Trophoblast cell (in vitro differentiated cells and primary cell): ENCODE measurements at regions not wholly inside any gene's neighbourhood (a gene's known extent, or its start where the extent isn't known, plus 50 kb on each side); places are given as distances from the start of the nearest gene placed in this dataset.

Source experiments
- DNase-seq, 2 donors: peaks; one replicate each; pipeline ENCODE4 v3.0.0-alpha.2; 2016
- H2AFZ ChIP-seq: 2 replicates; pipeline ENCODE4 v1.6.1; 2013; ENCODE audit warnings: low read length, moderate library complexity, mild to moderate bottlenecking; ENCODE audit not compliant: insufficient read depth, poor library complexity
- H2AK5ac ChIP-seq: 2 replicates; pipeline ENCODE4 v1.6.1; 2013; ENCODE audit warnings: mild to moderate bottlenecking, low read length
- H2BK120ac ChIP-seq: 2 replicates; pipeline ENCODE4 v1.6.1; 2013; ENCODE audit warnings: low read length, mild to moderate bottlenecking, moderate library complexity; ENCODE audit not compliant: insufficient read depth, poor library complexity
- H2BK12ac ChIP-seq: 2 replicates; pipeline ENCODE4 v1.6.1; 2013; ENCODE audit warnings: mild to moderate bottlenecking, low read length, moderate library complexity
- H2BK5ac ChIP-seq: 2 replicates; pipeline ENCODE4 v1.6.1; 2013; ENCODE audit warnings: low read length, low read depth, moderate library complexity, mild to moderate bottlenecking; ENCODE audit not compliant: poor library complexity
- H3K14ac ChIP-seq: 2 replicates; pipeline ENCODE4 v1.6.1; 2013; ENCODE audit warnings: mild to moderate bottlenecking, low read length
- H3K18ac ChIP-seq: 2 replicates; pipeline ENCODE4 v1.6.1; 2013; ENCODE audit warnings: mild to moderate bottlenecking, low read length
- H3K23ac ChIP-seq: 2 replicates; pipeline ENCODE4 v1.6.1; 2013; ENCODE audit warnings: low read length
- H3K27ac ChIP-seq: 2 replicates; pipeline ENCODE4 v1.5.1; 2013; ENCODE audit warnings: low read depth, mild to moderate bottlenecking, inconsistent platforms, low read length, moderate library complexity
- H3K27me3 ChIP-seq: 2 replicates; pipeline ENCODE4 v1.6.1; 2013; ENCODE audit warnings: inconsistent platforms, mild to moderate bottlenecking, low read length, moderate library complexity; ENCODE audit not compliant: insufficient read depth
- H3K36me3 ChIP-seq, 2 experiments: 1 replicate in 1 of 2; 2 replicates in 1 of 2; pipeline ENCODE4 v1.6.1; 2013; ENCODE audit warnings: low read length in 2 of 2, mild to moderate bottlenecking in 2 of 2, moderate library complexity in 1 of 2; ENCODE audit not compliant: insufficient read depth in 2 of 2, control insufficient read depth in 1 of 2
- H3K4ac ChIP-seq: 2 replicates; pipeline ENCODE4 v1.6.1; 2013; ENCODE audit warnings: low read depth, mild to moderate bottlenecking, low read length, moderate library complexity
- H3K4me1 ChIP-seq, 2 experiments: 1 replicate in 1 of 2; 2 replicates in 1 of 2; pipeline ENCODE4 v1.6.1; 2013; ENCODE audit warnings: low read length in 2 of 2, mild to moderate bottlenecking in 2 of 2, moderate library complexity in 1 of 2; ENCODE audit not compliant: insufficient read depth in 2 of 2, control insufficient read depth in 1 of 2
- H3K4me2 ChIP-seq: 2 replicates; pipeline ENCODE4 v1.6.1; 2013; ENCODE audit warnings: inconsistent platforms, mild to moderate bottlenecking, low read length, moderate library complexity
- H3K4me3 ChIP-seq: 2 replicates; pipeline ENCODE4 v1.5.1; 2013; ENCODE audit warnings: mild to moderate bottlenecking, low read depth, low read length, inconsistent platforms
- H3K79me1 ChIP-seq: one replicate; pipeline ENCODE4 v1.6.1; 2013; ENCODE audit warnings: low read length
- H3K79me2 ChIP-seq: 2 replicates; pipeline ENCODE4 v1.6.1; 2013; ENCODE audit warnings: low read length, mild to moderate bottlenecking; ENCODE audit not compliant: control insufficient read depth, insufficient read depth, poor library complexity
- H3K9ac ChIP-seq: 2 replicates; pipeline ENCODE4 v1.6.1; 2013; ENCODE audit warnings: mild to moderate bottlenecking, low read length
- H3K9me3 ChIP-seq: 2 replicates; pipeline ENCODE4 v1.6.1; 2013; ENCODE audit warnings: low read depth, mild to moderate bottlenecking, control low read depth, inconsistent platforms, low read length; ENCODE audit not compliant: insufficient read depth
- H4K12ac ChIP-seq: 2 replicates; pipeline ENCODE4 v1.6.1; 2013; ENCODE audit warnings: low read depth, mild to moderate bottlenecking, low read length, moderate library complexity
- H4K8ac ChIP-seq: 2 replicates; pipeline ENCODE4 v1.6.1; 2013; ENCODE audit warnings: low read depth, mild to moderate bottlenecking, low read length, moderate library complexity
- H4K91ac ChIP-seq: one replicate; pipeline ENCODE4 v1.6.1; 2013; ENCODE audit warnings: low read depth, mild to moderate bottlenecking, low read length, moderate library complexity
- WGBS: extraction: QIAGEN DNeasy Blood & Tissue Kit; methylation state at CpG from one replicate; pipeline ENCODE4 v1.1.7; 2013; ENCODE audit warnings: missing lambda C conversion rate; ENCODE audit not compliant: insufficient read length, insufficient coverage; ENCODE audit errors: extremely low coverage; 5-methylcytosine and 5-hydroxymethylcytosine counted together

DNA sequence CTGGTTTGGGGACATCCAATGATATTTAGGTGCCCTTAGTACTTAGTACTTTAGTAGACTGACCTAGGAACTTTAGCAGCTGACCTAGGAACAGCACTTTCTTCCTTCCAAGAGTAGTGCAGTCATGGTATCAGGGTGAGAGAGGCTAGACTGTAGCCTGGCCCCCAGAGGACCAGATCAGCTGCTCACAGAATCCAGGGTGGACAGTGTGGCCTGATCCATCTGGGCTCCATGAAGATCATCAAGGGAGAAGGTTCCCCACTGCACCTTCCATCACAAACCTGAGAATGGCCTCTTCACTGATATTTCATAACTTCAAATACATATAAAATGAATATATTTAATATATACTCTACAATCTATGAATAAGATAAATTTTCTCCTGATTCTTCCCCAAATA is 59.0 kb upstream of the TLR3 start:
- H4K91ac ChIP-seq = no peak overlapping the region
- H3K9me3 ChIP-seq = no peaks in the 10 kb centered on the region
- DNase-seq = no peak
- H2BK120ac ChIP-seq = no peak overlapping the region
- H3K4me2 ChIP-seq = no peak overlapping the region
- no peak overlapping the region for H3K23ac ChIP-seq
- H4K12ac ChIP-seq = no peak overlapping the region
- H2BK5ac ChIP-seq = no peak overlapping the region
- no peak overlapping the region for H2BK12ac ChIP-seq
- no peak overlapping the region for H2AFZ ChIP-seq
- H3K27me3 ChIP-seq = no peaks in the 10 kb centered on the region
- no peaks in the 10 kb centered on the region for H3K79me2 ChIP-seq
- H3K36me3 ChIP-seq = no peaks in the 10 kb centered on the region
- no peak overlapping the region for H3K14ac ChIP-seq
- H3K27ac ChIP-seq = no peak overlapping the region
- H3K4me3 ChIP-seq = no peak overlapping the region
- H3K9ac ChIP-seq = no peak overlapping the region
- H3K18ac ChIP-seq = no peak overlapping the region
- H3K4me1 ChIP-seq = no peaks in the 10 kb centered on the region
- no peak overlapping the region for H3K4ac ChIP-seq
- no peak overlapping the region for H2AK5ac ChIP-seq
- H3K79me1 ChIP-seq = no peaks in the 10 kb centered on the region
- H4K8ac ChIP-seq = no peak overlapping the region

DNA sequence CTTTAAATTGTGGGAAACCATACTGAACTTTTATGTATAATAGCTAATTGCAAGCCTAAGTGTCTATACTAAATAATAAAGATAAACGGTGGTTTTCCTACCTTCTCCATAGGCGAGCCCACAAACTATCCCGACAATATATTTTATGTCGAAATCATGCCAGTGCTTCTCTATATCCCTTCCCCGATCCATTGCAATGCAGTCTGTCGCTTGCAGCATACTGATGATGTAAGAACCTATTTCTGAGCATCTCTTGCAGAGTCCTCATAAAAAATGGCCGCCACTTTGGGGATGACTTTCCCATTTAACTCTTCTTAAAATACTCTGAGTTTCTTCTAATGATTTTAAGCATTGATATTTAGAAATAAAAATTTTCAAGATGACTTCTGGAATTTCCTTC is 58.1 kb upstream of the TLR3 start:
- Histone ChIP-seq H3K9ac (no peak overlapping the region), H2BK5ac (no peak overlapping the region), H2BK12ac (no peak overlapping the region), H3K36me3 (no peaks in the 10 kb centered on the region), H3K9me3 (no peaks in the 10 kb centered on the region), H3K4me2 (no peak overlapping the region), H3K4me1 (no peaks in the 10 kb centered on the region), H3K79me2 (no peaks in the 10 kb centered on the region), H3K4ac (no peak overlapping the region), H3K23ac (no peak overlapping the region), H4K12ac (no peak overlapping the region), H3K4me3 (no peak overlapping the region), H2AK5ac (no peak overlapping the region), H3K27ac (no peak overlapping the region), H4K91ac (no peak overlapping the region), H2AFZ (no peak overlapping the region), H3K79me1 (no peaks in the 10 kb centered on the region), H3K18ac (no peak overlapping the region), H4K8ac (no peak overlapping the region), H3K14ac (no peak overlapping the region), H3K27me3 (no peaks in the 10 kb centered on the region), H2BK120ac (no peak overlapping the region)
- DNase-seq = no peak
- no CpG with 5 or more reads among the region's 7 CpGs for WGBS

DNA sequence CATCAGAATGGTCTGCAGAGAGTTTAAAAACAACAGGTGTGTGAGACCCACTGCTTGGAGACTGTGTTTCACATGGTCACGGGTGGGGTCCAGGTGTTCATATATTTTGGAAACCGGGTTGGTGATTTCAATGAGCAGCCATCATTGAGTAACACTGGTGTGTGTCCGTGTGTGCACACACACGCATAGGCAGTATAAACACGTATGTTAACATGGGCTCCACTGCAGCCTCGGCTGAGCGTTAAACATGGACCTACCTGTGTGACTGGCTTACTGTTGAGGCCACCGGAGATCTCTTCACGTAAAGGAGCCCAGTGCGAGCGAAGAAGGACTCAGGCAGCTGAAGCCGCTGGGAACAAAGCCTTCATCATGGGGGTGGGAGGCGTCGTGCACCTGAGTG is 56.9 kb upstream of the TLR3 start:
- no CpG with 5 or more reads among the region's 14 CpGs for WGBS
- Histone ChIP-seq H4K12ac (no peak overlapping the region), H3K4me3 (no peak overlapping the region)

DNA sequence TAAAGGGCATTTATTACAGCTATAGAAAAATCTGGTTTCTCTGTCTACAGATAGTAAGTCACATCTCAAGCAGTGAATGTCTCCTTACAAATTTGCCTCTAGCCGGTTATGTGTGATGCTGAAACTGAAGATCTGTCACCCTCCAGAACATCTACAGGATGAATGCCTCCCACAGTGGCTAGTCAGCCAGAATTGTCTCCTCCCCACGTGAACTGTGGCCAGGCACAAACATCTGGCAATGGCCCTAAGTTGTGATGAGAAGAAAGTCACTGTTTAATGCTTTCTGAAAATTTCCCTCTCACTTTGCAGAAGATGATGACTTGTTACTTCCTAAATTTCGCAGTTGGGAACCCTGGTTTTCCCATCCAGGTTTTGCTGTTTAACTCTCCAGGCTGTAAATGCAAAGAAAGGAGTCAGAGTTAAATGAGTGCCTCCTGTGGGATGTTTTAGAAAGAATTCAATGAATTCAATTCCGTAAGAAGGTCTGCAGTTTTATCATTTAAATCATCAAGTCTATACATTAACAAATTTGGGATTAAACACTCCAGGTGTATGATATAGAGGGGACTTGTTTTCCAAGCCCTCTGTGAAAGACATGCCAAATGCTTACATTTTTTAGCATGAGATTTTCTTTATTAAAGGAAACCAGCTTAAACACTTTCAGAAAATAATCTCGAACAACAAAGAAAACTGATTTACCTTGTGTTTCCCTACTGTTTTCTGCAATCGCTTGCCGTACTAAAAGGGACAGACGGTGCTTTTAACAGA is 55.4 kb upstream of the TLR3 start:
- Histone ChIP-seq H3K14ac (no peak overlapping the region), H3K18ac (no peak overlapping the region), H3K9ac (no peak overlapping the region), H4K8ac (no peak overlapping the region), H2AK5ac (no peak overlapping the region), H3K4ac (no peak overlapping the region), H3K79me2 (no peaks in the 10 kb centered on the region), H2BK120ac (no peak overlapping the region), H2AFZ (no peak overlapping the region), H2BK12ac (no peak overlapping the region), H3K4me3 (no peak overlapping the region), H2BK5ac (no peak overlapping the region), H3K36me3 (no peaks in the 10 kb centered on the region), H4K91ac (no peak overlapping the region), H3K9me3 (no peaks in the 10 kb centered on the region), H4K12ac (no peak overlapping the region), H3K4me1 (no peaks in the 10 kb centered on the region), H3K23ac (no peak overlapping the region), H3K4me2 (no peak overlapping the region), H3K79me1 (no peaks in the 10 kb centered on the region), H3K27ac (no peak overlapping the region), H3K27me3 (no peaks in the 10 kb centered on the region)
- WGBS = no CpG with 5 or more reads among the region's 8 CpGs
- no peak for DNase-seq

More for the DNA sequence above, 56.9 kb upstream of the TLR3 start:
- Histone ChIP-seq H2AK5ac (no peak overlapping the region), H3K18ac (no peak overlapping the region), H2AFZ (no peak overlapping the region), H2BK5ac (no peak overlapping the region), H3K23ac (no peak overlapping the region), H3K79me2 (no peaks in the 10 kb centered on the region), H3K9ac (no peak overlapping the region), H3K27ac (no peak overlapping the region), H3K36me3 (no peaks in the 10 kb centered on the region), H2BK12ac (no peak overlapping the region), H3K79me1 (no peaks in the 10 kb centered on the region), H3K9me3 (no peaks in the 10 kb centered on the region), H4K8ac (no peak overlapping the region), H4K91ac (no peak overlapping the region), H3K27me3 (no peaks in the 10 kb centered on the region), H3K14ac (no peak overlapping the region), H2BK120ac (no peak overlapping the region), H3K4me2 (no peak overlapping the region), H3K4me1 (no peaks in the 10 kb centered on the region), H3K4ac (no peak overlapping the region)
- DNase-seq = no peak
